GM19025 (cell line): ENCODE measurements at regions not wholly inside any gene's neighbourhood (a gene's known extent, or its start where the extent isn't known, plus 50 kb on each side); places are given as distances from the start of the nearest gene placed in this dataset.

Experiments
- ATAC-seq: cut with Tn5 transposase; IDR thresholded peaks from one replicate; pipeline ENCODE4 v1.9.1; 2021; ENCODE audit warnings: mild to moderate bottlenecking, low read depth, moderate library complexity; ENCODE audit not compliant: unreplicated experiment

GRCh38 chr13:111533900-111534683 lies 213.7 kb downstream of the TEX29 start:
- ATAC-seq: no peak

DNA sequence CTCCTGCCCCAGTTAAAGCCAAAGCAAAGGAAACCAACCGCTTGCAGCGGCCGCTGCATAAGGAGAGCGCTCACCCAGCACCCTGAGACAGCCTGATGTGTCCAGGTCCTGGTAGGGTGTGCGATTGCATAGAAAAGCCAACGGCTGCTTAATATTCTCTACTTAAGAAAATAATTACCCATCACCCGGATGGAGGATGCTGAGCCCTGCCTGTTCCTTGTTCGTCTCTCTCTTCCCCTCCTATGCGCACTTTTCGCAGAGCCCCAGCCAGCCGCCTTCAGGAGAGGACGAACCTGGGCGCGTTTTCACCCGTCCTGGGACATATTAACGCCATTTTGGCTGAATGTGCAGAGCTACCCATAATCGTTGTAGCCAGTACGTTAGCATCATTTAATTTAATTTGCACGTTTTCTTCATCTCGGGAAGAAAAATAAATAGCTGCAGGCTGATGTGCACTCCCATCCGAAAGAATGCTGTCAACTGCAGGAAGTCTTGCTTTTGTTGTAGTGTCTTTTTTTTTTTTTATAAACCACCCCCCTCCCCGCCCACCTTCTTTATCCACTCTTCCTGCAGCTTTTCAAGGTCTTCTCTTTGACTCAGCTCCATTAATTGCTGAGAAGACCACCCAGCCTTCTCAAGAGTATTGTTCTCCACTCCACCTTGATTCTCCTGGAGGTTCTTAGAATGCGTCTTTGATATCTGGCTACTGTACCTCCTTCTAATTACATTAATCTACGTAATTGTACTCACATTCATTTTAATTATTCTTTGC lies 214.5 kb downstream of the TEX29 start:
- no peak for ATAC-seq

- no peak for ATAC-seq
These were observed 215.0 kb downstream of the TEX29 start for GRCh38 chr13:111535523-111535811.

GRCh38 chr13:111536075-111536642 lies 215.7 kb downstream of the TEX29 start:
- ATAC-seq: no peak

GRCh38 chr13:111537115-111537728 lies 216.8 kb downstream of the TEX29 start:
- no peak for ATAC-seq

DNA sequence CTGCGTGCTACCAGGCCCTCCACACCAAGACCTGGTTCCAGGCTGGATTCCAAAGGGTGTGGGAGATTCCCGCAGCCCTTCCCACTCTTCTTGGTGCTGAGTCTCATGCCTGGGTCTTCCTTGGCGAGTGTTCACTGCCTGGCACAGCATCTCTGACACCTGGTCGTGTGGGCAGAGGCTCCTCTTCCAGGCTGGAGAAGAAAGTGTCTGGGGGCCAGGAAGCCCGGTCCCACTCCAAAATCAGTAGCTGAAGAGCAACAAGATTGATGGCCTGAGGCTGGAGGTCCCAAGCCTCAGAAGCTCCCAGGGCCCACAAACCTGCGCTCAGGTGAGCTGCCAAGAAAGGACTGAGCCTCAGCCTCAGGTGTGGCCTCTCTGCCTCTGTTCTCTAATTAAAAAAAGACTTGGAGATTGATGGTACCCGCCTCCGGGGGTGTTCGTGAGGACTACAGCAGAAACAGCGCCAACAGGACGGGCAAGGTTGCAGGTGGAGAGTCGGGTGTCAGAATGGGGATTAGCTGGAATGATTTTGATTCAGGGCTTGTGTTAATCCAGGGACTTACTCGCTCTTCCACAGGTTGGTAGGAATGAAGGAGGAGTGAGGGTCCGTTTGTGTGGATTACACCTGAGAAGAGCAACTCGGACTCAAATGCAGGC lies 217.5 kb downstream of the TEX29 start:
- no peak for ATAC-seq

DNA sequence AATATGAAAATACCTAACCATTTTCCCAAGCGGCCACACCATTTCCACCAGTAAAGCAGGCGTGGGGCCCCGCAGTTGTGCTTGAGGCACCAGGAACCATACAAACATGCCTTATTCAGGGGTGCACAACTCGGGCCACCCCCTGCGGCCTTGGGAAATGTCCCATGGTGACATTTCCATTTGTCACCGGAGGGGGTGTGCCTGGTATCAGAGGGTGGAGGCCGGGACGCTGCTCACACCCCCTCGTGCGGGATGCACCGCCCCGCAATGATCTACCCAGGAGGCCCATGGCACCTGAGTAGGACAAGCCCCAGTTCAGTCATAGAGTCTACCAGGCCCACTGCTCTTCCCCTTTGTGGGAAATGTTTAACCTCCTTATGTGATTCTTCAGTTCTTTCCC lies 218.8 kb downstream of the TEX29 start:
- ATAC-seq: no peak

DNA sequence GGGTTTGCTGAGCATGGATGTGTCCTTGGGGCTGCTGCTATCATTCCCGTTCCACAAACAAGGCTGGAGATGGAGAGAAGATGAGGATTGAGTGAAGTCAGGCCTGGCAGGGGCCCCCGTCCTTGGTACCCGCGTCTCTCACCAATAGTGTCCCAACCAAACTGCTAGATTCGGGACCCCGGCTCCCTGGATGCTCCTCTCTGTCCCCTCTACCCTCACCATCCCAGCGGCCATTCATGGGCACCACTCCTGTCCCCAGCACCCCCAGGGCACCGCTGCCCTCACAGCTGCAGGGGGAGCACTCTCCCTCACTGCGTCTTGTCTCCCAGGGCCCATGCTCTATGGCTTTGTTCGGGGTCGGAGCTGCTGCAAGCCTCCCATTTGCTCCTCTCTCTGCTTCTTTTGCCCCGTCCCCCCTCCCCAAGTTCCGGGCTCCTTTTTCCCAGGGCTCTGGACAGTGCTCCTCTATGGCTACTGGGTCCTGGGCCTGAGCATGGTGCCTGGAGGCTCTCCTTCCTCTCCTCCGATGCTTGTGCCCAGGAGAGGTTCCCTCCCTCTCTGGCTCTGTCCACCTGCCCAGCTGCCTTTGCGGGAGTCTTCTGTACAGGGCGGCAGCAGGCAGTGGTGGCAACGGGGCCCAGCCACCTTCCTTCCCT lies 219.5 kb downstream of the TEX29 start:
- no peak for ATAC-seq

DNA sequence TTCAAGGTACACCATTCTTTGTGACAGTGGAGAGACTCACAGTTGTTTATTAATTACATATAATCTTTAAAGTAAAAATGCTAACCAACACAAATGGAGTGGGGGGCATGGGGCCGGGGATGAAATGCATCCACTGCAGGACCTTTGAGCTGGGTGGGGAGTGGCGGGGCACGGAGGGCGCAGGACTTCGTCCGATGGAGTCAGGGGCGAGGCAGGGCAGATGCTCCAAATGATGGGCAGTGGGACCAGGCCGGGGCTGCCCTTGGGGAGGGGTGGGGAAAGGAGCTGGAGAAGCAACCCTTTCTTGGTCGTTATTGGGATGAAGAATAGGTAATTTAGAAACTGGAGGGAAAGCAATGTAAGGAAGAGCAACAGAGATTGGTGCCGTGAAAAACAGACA lies 220.0 kb downstream of the TEX29 start:
- ATAC-seq: no peak

- ATAC-seq: no peak
These were observed 220.9 kb downstream of the TEX29 start for GRCh38 chr13:111541345-111541744.

GRCh38 chr13:111541752-111542529 lies 221.5 kb downstream of the TEX29 start:
- no peak for ATAC-seq

- ATAC-seq: no peak
These were observed 222.3 kb downstream of the TEX29 start for GRCh38 chr13:111542530-111543341.

- ATAC-seq: no peak
These were observed 226.7 kb downstream of the TEX29 start for GRCh38 chr13:111546921-111547675.

GRCh38 chr13:111547726-111548273 lies 227.4 kb downstream of the TEX29 start:
- no peak for ATAC-seq

GRCh38 chr13:111548301-111548700 lies 227.9 kb downstream of the TEX29 start:
- no peak for ATAC-seq

DNA sequence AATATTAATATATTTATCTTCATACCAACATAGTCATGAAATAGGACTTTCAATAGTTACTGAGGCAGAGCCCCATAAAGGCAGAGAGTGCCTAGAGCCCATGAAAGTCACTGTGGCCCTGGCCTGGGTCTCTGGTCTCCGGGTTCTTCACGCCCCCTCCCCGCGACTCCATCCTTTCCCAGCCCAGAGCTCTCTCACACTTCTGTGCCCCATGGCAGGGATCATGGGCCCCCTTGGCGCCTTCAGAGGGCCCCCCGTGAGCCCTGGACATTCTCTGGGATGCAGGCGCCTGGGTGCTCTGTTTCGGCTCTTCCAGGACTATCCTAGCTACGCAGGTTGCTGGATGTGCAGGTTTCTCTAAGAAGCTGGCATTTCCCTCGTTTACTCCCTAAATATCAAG lies 228.4 kb downstream of the TEX29 start:
- ATAC-seq: no peak

DNA sequence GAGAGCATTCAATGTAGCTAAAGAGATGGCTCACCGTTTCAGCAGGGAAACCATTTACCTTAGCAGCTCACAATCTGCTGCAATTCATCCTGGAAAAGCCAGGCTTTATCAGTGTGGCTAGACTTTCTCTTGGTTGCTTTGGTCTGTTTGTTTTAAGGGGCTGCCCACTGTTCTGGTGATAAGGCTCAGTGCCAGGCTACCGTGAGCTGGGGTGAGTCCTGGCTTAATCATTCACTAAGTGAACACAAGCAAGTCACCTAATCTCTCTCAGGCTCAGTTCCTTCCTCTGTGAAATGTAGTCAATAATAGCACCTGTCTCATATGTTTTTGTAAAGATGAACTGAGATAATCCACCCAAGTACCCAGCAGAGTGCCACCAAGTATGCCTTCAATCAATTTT lies 229.0 kb downstream of the TEX29 start:
- ATAC-seq: no peak

- no peak for ATAC-seq
These were observed 229.6 kb downstream of the TEX29 start for GRCh38 chr13:111550062-111550461.
